ENCODE measurements at regions not wholly inside any gene's neighbourhood (a gene's known extent, or its start where the extent isn't known, plus 50 kb on each side); places are given as distances from the start of the nearest gene placed in this dataset.
A peak's percentile ranks its signal among the peaks of the same experiment; 100 is the strongest.
"Not testable (repeated sequence)": the region's sequence is repeated elsewhere in the genome, so short reads cannot be mapped to it uniquely, and the experiment has no call there.

GRCh38 chr6:170223718-170224693, 66.9 kb downstream of the DLL1 start:
- Histone ChIP-seq H3K9me3 (replicated peaks) (no peaks in the 10 kb centered on the region), H3K4me1 (replicated peaks) (no peaks in the 10 kb centered on the region), H3K27ac (no peak overlapping the region), H3K27me3 (replicated peaks) (no peaks in the 10 kb centered on the region), H3K4me3 (no peak overlapping the region), H3K36me3 (no peaks in the 10 kb centered on the region)
- DNase-seq (ENCODE audit: low read depth in 1 of 2, low spot score in 2 of 2) = no peak

DNA sequence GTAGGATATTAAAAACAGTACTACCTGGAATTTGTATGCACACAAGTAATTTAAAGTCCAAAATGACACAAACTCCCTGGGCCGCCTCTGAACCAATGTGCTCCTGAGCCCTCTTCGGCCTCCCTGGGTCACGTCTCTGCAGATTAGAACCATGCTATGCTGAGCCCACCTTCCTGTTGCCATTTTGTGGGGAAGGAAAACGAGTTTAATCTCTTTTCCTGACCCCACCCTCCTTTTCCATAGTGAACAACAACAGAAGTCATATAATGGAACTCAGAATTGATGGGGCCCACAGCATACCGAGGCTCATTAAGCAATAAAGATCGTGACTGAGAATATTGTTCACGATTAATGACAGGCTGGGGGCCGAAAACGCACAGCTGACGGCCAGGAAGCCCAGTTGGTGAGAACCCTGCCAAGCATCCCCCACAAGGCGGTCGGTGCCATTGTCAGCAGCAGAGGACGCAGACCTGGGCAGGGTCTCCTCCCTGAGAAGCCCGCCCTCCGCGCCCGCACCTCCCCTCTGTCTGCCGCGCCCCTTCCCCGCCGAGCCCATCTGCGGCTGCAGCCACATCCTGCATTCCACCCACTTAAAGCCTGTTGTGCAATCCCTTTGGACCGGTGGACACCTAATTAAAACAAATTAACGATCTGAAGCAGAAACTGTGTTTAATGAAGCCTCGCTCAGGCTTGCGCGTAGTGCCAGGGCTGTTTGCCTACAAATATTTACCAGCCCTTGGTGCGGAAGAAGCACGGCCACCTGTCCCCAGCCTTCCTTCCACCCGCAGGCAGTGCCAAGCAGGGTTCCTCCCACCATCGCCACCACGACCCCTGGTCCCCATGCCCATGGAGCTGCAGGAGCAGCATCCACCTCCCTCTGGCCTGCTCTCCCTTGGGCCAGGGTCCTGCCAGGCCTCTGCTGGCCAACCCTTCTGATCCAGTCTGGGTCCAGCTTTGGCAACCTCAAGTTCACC, 68.1 kb downstream of the DLL1 start:
- H3K36me3 ChIP-seq = no peaks in the 10 kb centered on the region
- H3K4me3 ChIP-seq = no peak overlapping the region
- H3K27ac ChIP-seq = no peak overlapping the region
- H3K9me3 ChIP-seq (replicated peaks) = no peaks in the 10 kb centered on the region
- no peaks in the 10 kb centered on the region for H3K27me3 ChIP-seq (replicated peaks)
- no peaks in the 10 kb centered on the region for H3K4me1 ChIP-seq (replicated peaks)
- peak in 1 of 2 experiments; percentile 41 for DNase-seq (ENCODE audit: low read depth in 1 of 2, low spot score in 2 of 2)

GRCh38 chr6:170221753-170222400, 69.0 kb downstream of the DLL1 start:
- Histone ChIP-seq H3K27me3 (replicated peaks) (no peaks in the 10 kb centered on the region), H3K9me3 (replicated peaks) (no peaks in the 10 kb centered on the region), H3K4me1 (replicated peaks) (no peaks in the 10 kb centered on the region), H3K4me3 (no peak overlapping the region), H3K27ac (no peak overlapping the region), H3K36me3 (no peaks in the 10 kb centered on the region)
- DNase-seq (ENCODE audit: low read depth in 1 of 2, low spot score in 2 of 2) = peak in 1 of 2 experiments; percentile 39

DNA sequence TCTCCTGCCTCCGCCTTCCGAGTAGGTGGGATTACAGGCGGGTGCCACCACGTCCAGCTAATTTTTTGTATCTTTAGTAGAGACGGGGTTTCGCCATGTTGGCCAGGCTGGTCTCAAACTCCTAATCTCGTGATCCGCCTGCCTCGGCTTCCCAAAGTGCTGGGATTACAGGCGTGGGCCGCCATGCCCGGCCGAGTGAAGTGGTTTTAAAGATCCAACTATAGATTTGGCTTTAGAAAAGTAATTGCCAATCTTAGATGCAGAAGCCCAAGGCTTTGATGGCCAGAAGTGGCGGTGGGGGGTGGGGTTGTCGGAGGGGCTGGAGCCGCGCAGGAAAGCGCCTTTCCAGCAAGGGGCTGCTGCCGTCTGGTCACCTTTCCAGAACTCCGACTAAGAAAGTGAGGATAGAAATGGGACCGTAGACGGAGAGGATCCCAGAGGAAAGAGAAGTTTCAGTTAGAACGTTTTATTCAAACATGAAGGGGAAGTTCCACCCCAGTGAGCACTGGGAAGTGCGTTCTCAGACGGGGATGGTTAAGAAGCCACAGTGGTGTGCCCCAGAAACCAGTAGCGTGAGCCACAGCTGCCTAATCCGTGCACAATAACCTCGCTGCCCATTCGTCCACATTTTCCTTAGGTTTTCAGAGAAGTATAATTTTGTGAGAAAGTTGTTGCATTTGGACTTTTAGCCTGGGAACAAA, 69.7 kb downstream of the DLL1 start:
- no peaks in the 10 kb centered on the region for H3K36me3 ChIP-seq
- no peaks in the 10 kb centered on the region for H3K27me3 ChIP-seq (replicated peaks)
- DNase-seq (ENCODE audit: low read depth in 1 of 2, low spot score in 2 of 2) = peak in 1 of 2 experiments; percentile 15
- no peaks in the 10 kb centered on the region for H3K9me3 ChIP-seq (replicated peaks)
- no peak overlapping the region for H3K4me3 ChIP-seq
- no peak overlapping the region for H3K27ac ChIP-seq
- no peaks in the 10 kb centered on the region for H3K4me1 ChIP-seq (replicated peaks)

- H3K4me3 ChIP-seq; H3K27ac ChIP-seq; H3K36me3 ChIP-seq; H3K4me1 ChIP-seq (replicated peaks); DNase-seq (ENCODE audit: low read depth in 1 of 2, low spot score in 2 of 2); H3K27me3 ChIP-seq (replicated peaks); H3K9me3 ChIP-seq (replicated peaks): not testable (repeated sequence)
These were observed 77.2 kb downstream of the DLL1 start for GRCh38 chr6:170213637-170214018.

- peak in 1 of 2 experiments; percentile 25 for DNase-seq (ENCODE audit: low read depth in 1 of 2, low spot score in 2 of 2)
- Histone ChIP-seq H3K4me1 (replicated peaks) (no peaks in the 10 kb centered on the region), H3K27ac (no peak overlapping the region), H3K4me3 (no peak overlapping the region), H3K36me3 (no peaks in the 10 kb centered on the region), H3K27me3 (replicated peaks) (no peaks in the 10 kb centered on the region), H3K9me3 (replicated peaks) (peaks cover 3% of the 10 kb centered on the region)
These were observed 77.8 kb downstream of the DLL1 start for GRCh38 chr6:170212956-170213636.

GRCh38 chr6:170212051-170212756, 78.7 kb downstream of the DLL1 start:
- Histone ChIP-seq H3K4me1 (replicated peaks) (no peaks in the 10 kb centered on the region), H3K27me3 (replicated peaks) (no peaks in the 10 kb centered on the region), H3K9me3 (replicated peaks) (peaks cover 3% of the 10 kb centered on the region), H3K4me3 (no peak overlapping the region), H3K27ac (no peak overlapping the region), H3K36me3 (no peaks in the 10 kb centered on the region)
- peak in 1 of 2 experiments; percentile 32 for DNase-seq (ENCODE audit: low read depth in 1 of 2, low spot score in 2 of 2)

DNA sequence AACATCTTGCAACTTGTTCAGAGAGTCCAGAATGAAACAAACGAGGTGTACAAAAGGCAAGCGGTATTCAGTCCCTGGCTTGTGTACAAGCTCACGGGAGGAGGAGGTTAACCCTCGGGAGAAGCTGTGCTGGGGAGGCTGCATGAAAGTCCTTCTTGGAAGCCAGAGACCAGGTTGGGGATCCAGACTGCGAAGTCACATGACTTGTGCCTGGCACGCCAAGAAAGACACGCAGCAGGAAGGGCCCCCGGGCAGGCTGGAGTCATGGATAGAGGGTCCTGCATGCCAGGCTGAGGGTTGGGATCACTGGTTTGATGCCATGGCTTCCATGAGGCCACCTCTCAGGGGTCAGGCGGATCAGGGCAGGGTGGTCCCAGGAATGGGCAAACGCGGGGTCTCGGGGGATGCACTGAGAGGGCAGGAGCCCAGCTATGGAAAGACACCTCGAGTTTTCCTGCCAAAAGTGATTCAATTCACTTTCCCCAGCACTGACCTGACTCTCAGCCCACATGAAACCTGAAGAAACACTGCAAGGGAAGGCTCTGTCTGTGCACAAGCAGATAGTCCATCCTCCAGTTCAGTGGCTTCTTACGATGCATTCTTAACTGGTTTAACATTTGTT, 79.4 kb downstream of the DLL1 start:
- Histone ChIP-seq H3K4me3 (no peak overlapping the region), H3K27me3 (replicated peaks) (no peaks in the 10 kb centered on the region), H3K9me3 (replicated peaks) (peaks cover 3% of the 10 kb centered on the region), H3K36me3 (no peaks in the 10 kb centered on the region), H3K4me1 (replicated peaks) (no peaks in the 10 kb centered on the region), H3K27ac (no peak overlapping the region)
- DNase-seq (ENCODE audit: low read depth in 1 of 2, low spot score in 2 of 2) = peak in 1 of 2 experiments; percentile 38

DNA sequence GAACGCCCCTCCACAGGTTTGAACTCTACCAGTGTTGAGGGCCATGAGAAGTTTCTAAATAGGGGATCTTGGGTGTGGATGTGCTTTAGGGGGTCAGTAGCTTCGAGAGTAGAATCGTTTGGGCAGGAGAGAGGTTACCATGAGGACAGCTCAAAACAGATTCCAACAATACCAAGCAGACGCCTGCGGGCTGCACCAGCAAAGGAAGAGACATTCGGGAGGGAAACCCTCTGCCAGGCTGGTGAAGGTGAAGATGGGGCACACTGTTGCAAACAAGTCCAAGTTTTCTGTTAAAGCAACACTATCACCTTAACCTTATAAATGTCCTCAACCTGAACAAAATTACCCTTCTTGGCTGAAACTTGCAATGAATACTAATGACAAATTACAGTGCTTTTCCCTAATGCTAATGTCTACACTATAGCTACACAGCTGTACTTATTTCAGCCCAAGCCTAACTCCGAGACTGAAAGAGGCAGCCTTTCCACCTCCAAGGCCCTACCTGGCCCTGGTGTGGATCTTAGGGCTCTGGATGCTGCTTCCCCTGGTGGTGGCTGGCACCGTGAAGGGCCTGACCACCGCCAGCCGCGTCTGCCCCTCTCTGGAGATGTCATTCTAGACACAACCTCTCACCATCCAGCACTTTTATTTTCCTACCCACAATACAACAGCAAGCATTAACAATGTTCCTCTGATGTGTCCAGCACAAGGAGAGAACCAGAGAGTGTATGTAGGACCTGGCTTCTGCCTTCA, 80.1 kb downstream of the DLL1 start:
- Histone ChIP-seq H3K9me3 (replicated peaks) (peaks cover 3% of the 10 kb centered on the region), H3K27me3 (replicated peaks) (no peaks in the 10 kb centered on the region), H3K36me3 (no peaks in the 10 kb centered on the region), H3K27ac (no peak overlapping the region), H3K4me3 (no peak overlapping the region), H3K4me1 (replicated peaks) (no peaks in the 10 kb centered on the region)
- DNase-seq (ENCODE audit: low read depth in 1 of 2, low spot score in 2 of 2) = peak in 1 of 2 experiments; percentile 17

DNA sequence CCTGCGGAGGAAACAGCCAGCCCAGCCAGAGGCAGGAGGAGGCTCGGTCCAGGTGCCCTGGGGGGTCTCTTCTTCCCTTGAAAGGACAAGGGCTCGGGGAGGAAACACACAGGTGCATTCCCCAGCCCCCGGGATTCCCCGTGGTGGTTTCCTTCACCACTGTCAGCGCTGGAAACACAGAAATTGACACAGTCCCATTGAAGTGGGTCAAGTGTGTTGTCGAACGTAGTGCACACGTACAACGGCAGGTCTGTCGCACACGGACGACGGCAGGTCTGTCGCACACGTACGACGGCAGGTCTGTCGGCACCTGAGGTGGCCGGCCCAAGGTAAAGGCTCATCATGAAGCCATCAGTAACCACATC, 80.9 kb downstream of the DLL1 start:
- Histone ChIP-seq H3K9me3 (replicated peaks) (peaks cover 3% of the 10 kb centered on the region), H3K4me1 (replicated peaks) (no peaks in the 10 kb centered on the region), H3K27ac (no peak overlapping the region), H3K4me3 (no peak overlapping the region), H3K27me3 (replicated peaks) (no peaks in the 10 kb centered on the region), H3K36me3 (no peaks in the 10 kb centered on the region)
- DNase-seq (ENCODE audit: low read depth in 1 of 2, low spot score in 2 of 2) = no peak

DNA sequence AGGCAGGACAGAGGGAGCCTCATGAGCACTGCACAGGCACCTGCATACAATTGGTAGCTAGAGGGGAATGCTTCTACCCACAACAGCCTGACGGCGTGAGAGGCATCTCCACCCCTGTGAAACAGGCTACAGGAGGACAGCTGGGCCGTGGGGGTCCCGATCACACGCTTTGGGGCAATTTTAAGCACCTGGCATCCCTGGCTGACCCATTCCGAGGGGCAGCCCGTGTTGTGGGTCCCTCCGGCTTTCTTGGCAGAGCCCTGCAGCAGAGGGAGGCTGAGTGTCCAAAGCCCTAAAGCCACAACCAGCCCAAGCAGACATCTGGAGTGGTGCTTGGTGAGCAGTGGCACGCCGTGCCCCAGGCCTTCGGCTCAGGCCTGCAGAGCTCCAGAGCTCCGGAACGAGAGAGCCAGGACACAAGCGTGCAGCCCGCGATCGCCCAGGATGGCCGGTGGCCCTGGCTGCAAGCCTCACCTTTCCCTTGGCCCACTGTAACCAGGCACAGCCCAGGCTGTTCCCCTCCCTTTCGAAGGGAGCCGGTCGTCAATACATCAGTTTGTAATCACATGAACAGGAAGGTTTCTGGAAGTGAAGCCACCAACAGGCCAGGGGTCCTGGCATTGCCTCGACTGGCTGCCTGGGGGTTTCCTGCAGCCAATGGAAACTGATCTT, 81.4 kb downstream of the DLL1 start:
- Histone ChIP-seq H3K4me1 (replicated peaks) (no peaks in the 10 kb centered on the region), H3K4me3 (no peak overlapping the region), H3K9me3 (replicated peaks) (peaks cover 3% of the 10 kb centered on the region), H3K27me3 (replicated peaks) (no peaks in the 10 kb centered on the region), H3K27ac (no peak overlapping the region), H3K36me3 (no peaks in the 10 kb centered on the region)
- DNase-seq (ENCODE audit: low read depth in 1 of 2, low spot score in 2 of 2) = peak in 1 of 2 experiments; percentile 33
